ENCODE measurements at regions not wholly inside any gene's neighbourhood (a gene's known extent, or its start where the extent isn't known, plus 50 kb on each side); places are given as distances from the start of the nearest gene placed in this dataset.

- no peak for TF ChIP-seq ZBTB33 (IDR thresholded peaks at IDR 0.05; ENCODE audit: borderline replicate concordance, low read depth)
- TF ChIP-seq MXI1 (IDR thresholded peaks at IDR 0.05; ENCODE audit: low read depth, low read length): no peak
- TF ChIP-seq IRF3 (IDR thresholded peaks at IDR 0.05; ENCODE audit: low read depth, low read length): no peak
Observed at GRCh38 chr5:101036778-101037177, 133.7 kb upstream of the ST8SIA4 start (continued).

- Histone ChIP-seq H3F3A (replicated peaks; ENCODE audit: insufficient read depth) (no peaks in the 10 kb centered on the region), H3K4me3 (ENCODE audit: low read depth in 2 of 2, low read length in 1 of 2) (no peak overlapping the region), H3K27me3 (ENCODE audit: insufficient read depth) (no peaks in the 10 kb centered on the region), H2AFZ (ENCODE audit: low read depth) (no peak overlapping the region), H3K4me1 (ENCODE audit: control insufficient read depth in 1 of 2, insufficient read depth in 2 of 2, low read depth in 1 of 2, low read length in 1 of 2) (no peaks in the 10 kb centered on the region), H3K9ac (no peak overlapping the region), H3K36me3 (replicated peaks in 1 of 2; ENCODE audit: control insufficient read depth in 1 of 2, insufficient read depth in 2 of 2, low read length in 1 of 2) (no peaks in the 10 kb centered on the region), H4K20me1 (ENCODE audit: insufficient read depth) (no peaks in the 10 kb centered on the region), H3K9me2 (no peaks in the 10 kb centered on the region), H3K27ac (ENCODE audit: low read depth in 2 of 2, low read length in 1 of 2) (no peak overlapping the region), H3K79me2 (ENCODE audit: insufficient read depth) (no peaks in the 10 kb centered on the region), H3K4me2 (no peak overlapping the region), H3K9me3 (no peaks in the 10 kb centered on the region)
- no peak for DNase-seq
- ChIA-PET POLR2A (no interaction called here), CTCF (no interaction called here)
- WGBS (ENCODE audit: low lambda C conversion rate): 54% methylated on average over 3 of the region's 3 CpGs
- TF ChIP-seq CHD2 (IDR thresholded peaks at IDR 0.05; ENCODE audit: low read length, partially characterized antibody): no peak
- TF ChIP-seq SIN3A (IDR thresholded peaks at IDR 0.05; ENCODE audit: borderline replicate concordance, low read depth, low read length): no peak
- no peak for TF ChIP-seq RXRA (IDR thresholded peaks at IDR 0.05; ENCODE audit: borderline replicate concordance, low read depth)
- TF ChIP-seq TCF12 (IDR thresholded peaks at IDR 0.05): no peak
- no peak for TF ChIP-seq TAF1 (IDR thresholded peaks at IDR 0.05; ENCODE audit: borderline replicate concordance, low read depth, low read length)
- no peak for TF ChIP-seq POLR2AphosphoS5 (IDR thresholded peaks at IDR 0.05; ENCODE audit: low read depth, low read length)
- TF ChIP-seq YY1 (IDR thresholded peaks at IDR 0.05; ENCODE audit: low read depth): no peak
- no peak for TF ChIP-seq JUND (IDR thresholded peaks at IDR 0.05)
- no peak for TF ChIP-seq SMC3 (IDR thresholded peaks at IDR 0.05; ENCODE audit: low read depth, low read length)
- no peak for TF ChIP-seq MEF2A (IDR thresholded peaks at IDR 0.05; ENCODE audit: borderline replicate concordance, low read depth)
- TF ChIP-seq MXI1 (IDR thresholded peaks at IDR 0.05; ENCODE audit: low read depth, low read length): no peak
- no peak for TF ChIP-seq CTCF (IDR thresholded peaks at IDR 0.05)
Observed at GRCh38 chr5:101035425-101035824, 132.3 kb upstream of the ST8SIA4 start.

Data from SK-N-SH (cell line).